ENCODE measurements at regions not wholly inside any gene's neighbourhood (a gene's known extent, or its start where the extent isn't known, plus 50 kb on each side); places are given as distances from the start of the nearest gene placed in this dataset.

GRCh38 chr18:78789850-78790249, 189.8 kb upstream of the SALL3 start:
- Histone ChIP-seq H3K4me3 (no peak overlapping the region), H3K4me1 (no peaks in the 10 kb centered on the region), H3K27me3 (replicated peaks in 1 of 7) (no peaks in the 10 kb centered on the region), H3K27ac (no peak overlapping the region), H3K36me3 (no peaks in the 10 kb centered on the region), H3K9me3 (no peaks in the 10 kb centered on the region)
- peak; percentile 41 for DNase-seq
- TF ChIP-seq POLR2A (IDR thresholded peaks at IDR 0.05) = no peak
- no peak for TF ChIP-seq CTCF (IDR thresholded peaks at IDR 0.05 in 8 of 11, conservative IDR thresholded peaks at IDR 0.05 in 3 of 11)
- TF ChIP-seq POLR2AphosphoS5 (IDR thresholded peaks at IDR 0.05) = no peak
- intact Hi-C loops (cut with DNase I; ENCODE audit: low total_unique reads) = no loop called here
- WGBS, 5 donors = 83 to 93% (median 87%) methylated on average over 8 to 11 of the region's 11 CpGs

- DNase-seq = peak; percentile 63
- 80 to 94% (median 87%) methylated on average over 4 to 6 of the region's 6 CpGs for WGBS, 5 donors
Observed at GRCh38 chr18:78790511-78790910, 189.1 kb upstream of the SALL3 start.

GRCh38 chr18:78790960-78791359, 188.7 kb upstream of the SALL3 start:
- DNase-seq = peak; percentile 48
- TF ChIP-seq POLR2A (IDR thresholded peaks at IDR 0.05) = no peak
- no peak for TF ChIP-seq CTCF (IDR thresholded peaks at IDR 0.05 in 8 of 11, conservative IDR thresholded peaks at IDR 0.05 in 3 of 11)
- TF ChIP-seq POLR2AphosphoS5 (IDR thresholded peaks at IDR 0.05) = no peak
- Histone ChIP-seq H3K27ac (no peak overlapping the region), H3K4me3 (no peak overlapping the region), H3K27me3 (replicated peaks in 1 of 7) (no peaks in the 10 kb centered on the region), H3K4me1 (no peaks in the 10 kb centered on the region), H3K36me3 (no peaks in the 10 kb centered on the region), H3K9me3 (no peaks in the 10 kb centered on the region)
- 87 to 92% (median 87%) methylated on average over 11 of the region's 11 CpGs for WGBS, 5 donors
- intact Hi-C loops (cut with DNase I; ENCODE audit: low total_unique reads) = no loop called here

More at GRCh38 chr18:78790511-78790910, 189.1 kb upstream of the SALL3 start:
- H3K4me1 ChIP-seq = no peaks in the 10 kb centered on the region
- intact Hi-C loops (cut with DNase I; ENCODE audit: low total_unique reads) = no loop called here
- TF ChIP-seq POLR2A (IDR thresholded peaks at IDR 0.05) (no peak), CTCF (IDR thresholded peaks at IDR 0.05 in 8 of 11, conservative IDR thresholded peaks at IDR 0.05 in 3 of 11) (no peak), POLR2AphosphoS5 (IDR thresholded peaks at IDR 0.05) (no peak)
- H3K9me3 ChIP-seq = no peaks in the 10 kb centered on the region
- no peak overlapping the region for H3K4me3 ChIP-seq
- no peak overlapping the region for H3K27ac ChIP-seq
- H3K27me3 ChIP-seq (replicated peaks in 1 of 7) = no peaks in the 10 kb centered on the region
- H3K36me3 ChIP-seq = no peaks in the 10 kb centered on the region

GRCh38 chr18:78792094-78792493, 187.5 kb upstream of the SALL3 start:
- TF ChIP-seq POLR2AphosphoS5 (IDR thresholded peaks at IDR 0.05) (no peak), POLR2A (IDR thresholded peaks at IDR 0.05) (no peak), CTCF (IDR thresholded peaks at IDR 0.05 in 8 of 11, conservative IDR thresholded peaks at IDR 0.05 in 3 of 11) (no peak)
- DNase-seq = peak; percentile 66
- H3K9me3 ChIP-seq = no peaks in the 10 kb centered on the region
- no peaks in the 10 kb centered on the region for H3K4me1 ChIP-seq
- no peak overlapping the region for H3K27ac ChIP-seq
- WGBS, 5 donors = 86 to 89% (median 87%) methylated on average over 9 of the region's 9 CpGs
- intact Hi-C loops (cut with DNase I; ENCODE audit: low total_unique reads) = no loop called here
- no peaks in the 10 kb centered on the region for H3K27me3 ChIP-seq (replicated peaks in 1 of 7)
- no peaks in the 10 kb centered on the region for H3K36me3 ChIP-seq
- H3K4me3 ChIP-seq = no peak overlapping the region

Data from spleen (tissue), 11 donors.